ENCODE measurements at regions not wholly inside any gene's neighbourhood (a gene's known extent, or its start where the extent isn't known, plus 50 kb on each side); places are given as distances from the start of the nearest gene placed in this dataset.

DNA sequence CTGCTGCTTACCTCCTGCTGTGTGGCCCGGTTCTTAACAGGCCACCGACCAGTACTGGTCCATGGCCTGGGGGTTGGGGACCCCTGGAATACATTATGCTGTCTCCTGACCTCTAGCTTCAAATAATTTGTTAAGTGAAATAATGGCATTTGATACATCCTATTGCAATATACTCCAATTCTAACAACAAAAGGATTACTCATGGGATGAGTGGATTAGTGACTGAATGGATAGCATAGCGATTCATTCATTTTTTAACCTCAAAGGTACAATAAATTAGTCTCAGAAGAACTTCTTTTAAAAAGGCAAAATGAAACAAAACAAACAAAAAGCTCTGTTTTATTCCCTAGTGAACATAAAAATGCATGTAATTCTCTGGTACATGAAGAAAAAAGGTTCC is 147.9 kb upstream of the PKP2 start:
- TF ChIP-seq CTCF (IDR thresholded peaks at IDR 0.05) = no peak
- TF ChIP-seq POLR2A (IDR thresholded peaks at IDR 0.05) = no peak

All from prostate gland (tissue), 2 donors.